Fibroblast of villous mesenchyme (primary cell): ENCODE measurements at regions not wholly inside any gene's neighbourhood (a gene's known extent, or its start where the extent isn't known, plus 50 kb on each side); places are given as distances from the start of the nearest gene placed in this dataset.
A peak's percentile ranks its signal among the peaks of the same experiment; 100 is the strongest.

Experiments
- DNase-seq: peaks from one replicate; pipeline ENCODE4 v3.0.0-alpha.2; 2010; ENCODE audit warnings: low read depth
- H3K4me3 ChIP-seq: 2 replicates; pipeline ENCODE4 v1.5.1; 2011; ENCODE audit warnings: low read depth, mild to moderate bottlenecking, low read length
- TF ChIP-seq, protein P1 (sequence below): IDR thresholded peaks from 2 replicates; pipeline ENCODE4 v1.5.1; 2012; ENCODE audit warnings: low read depth, mild to moderate bottlenecking, low read length; ENCODE audit not compliant: insufficient read depth

DNA sequence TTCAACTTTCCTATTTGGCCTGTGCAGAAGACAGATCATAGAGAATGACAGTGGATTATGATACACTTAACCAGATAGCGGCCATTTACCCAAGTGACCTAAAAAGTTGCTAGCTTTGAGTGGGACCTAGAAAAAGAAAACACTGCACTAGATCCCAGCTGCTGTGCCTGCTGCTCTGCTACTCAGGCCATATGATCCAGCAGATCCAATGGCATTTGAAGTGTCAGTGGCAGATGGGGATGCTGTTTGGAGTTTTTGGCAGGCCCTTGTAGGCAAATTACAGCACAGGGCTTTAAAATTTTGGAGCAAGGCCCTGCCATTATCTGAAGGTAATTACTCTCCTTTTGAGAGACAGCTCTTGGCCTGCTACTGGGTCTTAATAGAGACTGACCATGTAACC is 74.0 kb upstream of the KCNE2 start:
- no peak overlapping the region for H3K4me3 ChIP-seq
- no peak for DNase-seq
- TF ChIP-seq, protein P1, sequence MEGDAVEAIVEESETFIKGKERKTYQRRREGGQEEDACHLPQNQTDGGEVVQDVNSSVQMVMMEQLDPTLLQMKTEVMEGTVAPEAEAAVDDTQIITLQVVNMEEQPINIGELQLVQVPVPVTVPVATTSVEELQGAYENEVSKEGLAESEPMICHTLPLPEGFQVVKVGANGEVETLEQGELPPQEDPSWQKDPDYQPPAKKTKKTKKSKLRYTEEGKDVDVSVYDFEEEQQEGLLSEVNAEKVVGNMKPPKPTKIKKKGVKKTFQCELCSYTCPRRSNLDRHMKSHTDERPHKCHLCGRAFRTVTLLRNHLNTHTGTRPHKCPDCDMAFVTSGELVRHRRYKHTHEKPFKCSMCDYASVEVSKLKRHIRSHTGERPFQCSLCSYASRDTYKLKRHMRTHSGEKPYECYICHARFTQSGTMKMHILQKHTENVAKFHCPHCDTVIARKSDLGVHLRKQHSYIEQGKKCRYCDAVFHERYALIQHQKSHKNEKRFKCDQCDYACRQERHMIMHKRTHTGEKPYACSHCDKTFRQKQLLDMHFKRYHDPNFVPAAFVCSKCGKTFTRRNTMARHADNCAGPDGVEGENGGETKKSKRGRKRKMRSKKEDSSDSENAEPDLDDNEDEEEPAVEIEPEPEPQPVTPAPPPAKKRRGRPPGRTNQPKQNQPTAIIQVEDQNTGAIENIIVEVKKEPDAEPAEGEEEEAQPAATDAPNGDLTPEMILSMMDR, result no peak

DNA sequence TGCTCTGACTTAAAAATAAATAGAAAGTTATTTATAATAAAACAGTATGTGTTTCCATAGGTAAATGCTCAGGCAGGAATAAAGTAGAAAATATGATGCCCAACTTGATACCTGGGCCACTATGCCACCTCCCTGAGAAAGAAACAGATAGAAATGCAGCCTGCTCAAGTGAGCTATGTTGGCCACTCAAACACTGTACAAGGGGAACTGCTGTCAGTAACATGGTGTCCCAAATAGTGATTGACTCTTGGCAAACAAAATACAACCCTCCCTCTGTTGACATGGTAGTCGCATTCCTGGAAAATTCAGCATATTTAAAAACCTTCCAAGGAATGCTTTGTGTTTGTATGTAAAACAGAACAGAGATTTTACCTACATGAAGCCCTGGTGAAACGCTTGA is 66.9 kb upstream of the KCNE2 start:
- no peak overlapping the region for H3K4me3 ChIP-seq
- TF ChIP-seq, protein P1, result no peak
- DNase-seq, result no peak

DNA sequence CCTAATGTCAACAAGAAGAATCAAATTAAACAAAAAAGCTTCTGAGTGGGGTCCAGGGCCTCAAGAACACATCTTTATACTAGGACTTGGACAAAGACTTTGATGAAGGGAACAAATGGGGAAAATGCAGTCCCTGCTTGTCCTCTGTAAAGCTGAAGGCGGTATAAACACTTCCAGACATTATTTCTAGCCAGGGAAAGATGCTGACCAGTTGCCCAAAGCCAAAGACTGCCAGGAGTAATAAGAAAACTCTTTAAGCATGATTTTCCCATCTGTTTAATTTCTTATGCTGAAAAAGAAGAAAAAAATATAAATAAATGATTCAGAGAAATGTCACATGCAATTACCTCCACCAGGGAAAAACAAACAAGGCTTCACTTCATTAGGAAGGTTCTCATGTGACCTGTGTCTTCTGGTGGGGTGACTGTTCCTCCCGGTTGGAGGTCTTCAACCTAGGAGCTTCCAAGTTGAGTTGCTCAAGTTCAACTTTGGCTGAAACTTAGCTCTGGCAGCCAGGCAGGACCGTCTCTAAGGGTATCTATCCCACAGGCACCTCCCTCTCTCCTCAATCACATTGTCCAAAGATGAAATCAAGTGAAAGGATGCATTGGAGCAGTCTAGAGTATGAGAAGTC is 65.2 kb upstream of the KCNE2 start:
- DNase-seq, result no peak
- H3K4me3 ChIP-seq, result no peak overlapping the region
- TF ChIP-seq, protein P1, result no peak

DNA sequence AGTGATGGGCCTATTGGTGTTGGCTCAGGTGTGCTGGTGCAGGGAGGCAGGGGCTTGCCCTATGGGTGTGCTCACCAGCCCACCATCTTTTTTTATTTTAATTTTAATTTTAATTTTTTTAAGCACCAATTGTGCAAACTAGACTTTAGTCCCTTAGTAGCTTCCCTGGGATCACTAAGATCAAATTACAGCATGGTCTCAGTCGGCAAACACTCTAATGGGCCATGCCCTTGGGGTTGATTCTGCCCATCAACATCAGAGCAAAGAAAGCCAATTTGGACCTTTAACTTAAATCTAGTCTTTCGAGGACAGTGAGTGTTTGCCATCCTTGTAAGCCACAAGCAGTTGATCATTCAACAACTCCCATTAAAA is 64.7 kb upstream of the KCNE2 start:
- DNase-seq, result no peak
- TF ChIP-seq, protein P1, result no peak
- no peak overlapping the region for H3K4me3 ChIP-seq

DNA sequence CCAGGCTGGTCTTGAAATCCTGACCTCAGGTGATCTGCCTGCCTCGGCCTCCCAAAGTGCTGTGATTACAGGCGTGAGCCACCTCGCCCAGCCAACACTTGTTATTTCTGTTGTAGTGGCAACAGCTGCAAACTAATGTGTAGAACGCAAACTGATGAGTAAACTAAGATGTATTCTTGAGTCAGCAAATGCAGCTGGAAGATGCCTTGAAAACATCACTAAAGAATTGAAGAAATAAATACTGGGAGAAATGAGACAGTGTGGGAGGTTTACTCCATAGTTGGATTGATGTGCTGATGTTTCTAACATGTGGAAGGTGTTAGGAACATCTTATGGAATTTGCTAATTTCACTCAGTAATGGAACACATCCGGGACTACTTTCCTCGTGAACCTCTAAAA is 61.3 kb upstream of the KCNE2 start:
- DNase-seq, result peak; percentile 10
- TF ChIP-seq, protein P1, result no peak
- H3K4me3 ChIP-seq, result no peak overlapping the region

DNA sequence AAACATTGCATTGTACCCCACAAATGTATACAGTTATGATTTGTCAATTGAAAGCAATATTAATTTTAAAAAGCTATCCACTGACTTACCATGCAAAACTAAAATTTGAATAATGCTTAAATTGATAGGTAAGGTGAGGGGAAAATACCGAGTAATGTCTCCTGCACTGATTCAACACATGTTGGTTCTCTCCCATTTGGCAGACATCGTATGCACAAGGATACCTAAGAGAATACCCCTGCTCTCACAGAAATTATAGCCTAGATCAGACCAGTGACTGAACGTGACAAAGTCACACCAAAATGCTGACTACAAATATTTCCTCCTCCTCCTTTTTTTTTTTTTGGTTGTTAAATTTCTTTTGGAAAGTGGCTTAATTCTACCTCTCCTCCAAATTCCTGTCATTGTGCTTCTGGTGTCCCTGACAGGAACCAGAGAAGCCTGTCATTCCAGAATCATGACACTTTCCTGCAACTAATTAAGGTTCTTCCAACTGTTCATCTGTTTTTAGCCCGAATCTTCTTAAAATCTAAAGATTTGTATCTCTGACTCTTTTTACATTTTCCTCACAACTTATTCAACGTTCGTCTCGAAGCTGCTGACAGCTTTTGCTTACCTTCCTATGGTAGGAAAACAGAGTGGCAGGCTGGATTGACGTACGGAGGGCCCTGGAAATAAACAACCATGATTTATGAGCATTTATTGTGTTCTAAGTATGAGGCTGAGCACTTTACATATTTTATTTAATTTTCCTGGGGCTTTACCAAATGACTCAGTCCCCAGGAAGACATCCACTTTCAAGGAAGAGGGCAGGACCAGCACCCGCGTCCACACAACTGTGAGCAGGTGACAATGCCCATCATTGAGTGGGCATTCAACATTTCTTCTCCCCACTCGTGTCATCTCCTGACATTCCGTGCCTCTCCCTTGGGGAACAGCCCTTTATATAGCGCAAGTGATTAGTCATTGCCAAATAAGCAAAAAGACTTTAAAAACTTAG is 57.9 kb upstream of the KCNE2 start:
- no peak overlapping the region for H3K4me3 ChIP-seq
- TF ChIP-seq, protein P1, result no peak
- peak; percentile 10 for DNase-seq
